ENCODE measurements at regions not wholly inside any gene's neighbourhood (a gene's known extent, or its start where the extent isn't known, plus 50 kb on each side); places are given as distances from the start of the nearest gene placed in this dataset.

DNA sequence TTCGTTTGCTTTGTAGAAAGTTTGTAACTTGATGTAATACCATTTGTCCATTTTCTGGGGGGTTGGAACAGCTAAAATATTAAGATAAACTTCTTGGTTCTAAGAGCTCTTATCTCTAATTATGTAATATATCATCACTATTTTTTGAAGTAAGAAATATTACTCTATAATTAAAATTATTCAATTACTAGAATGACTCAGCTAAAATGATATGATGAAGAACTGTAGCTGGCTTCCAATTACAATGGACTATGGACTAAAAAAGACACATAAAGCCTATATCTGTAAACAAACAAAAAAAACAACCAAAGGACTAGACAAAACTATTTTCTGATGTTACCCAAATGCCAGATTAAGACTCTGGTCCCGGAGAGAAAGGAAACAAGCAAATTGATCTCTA lies 569.4 kb downstream of the PCDH18 start:
- Histone ChIP-seq H2AFZ (ENCODE audit: low read length) (no peak overlapping the region), H3K36me3 (ENCODE audit: insufficient read depth, low read length) (no peaks in the 10 kb centered on the region), H3K9me2 (ENCODE audit: low read depth, low read length) (no peaks in the 10 kb centered on the region), H3K4me2 (ENCODE audit: low read length) (no peak overlapping the region), H3K9me3 (ENCODE audit: low read length) (no peaks in the 10 kb centered on the region), H3K27ac (ENCODE audit: low read depth, low read length, poor library complexity, severe bottlenecking) (no peak overlapping the region), H4K20me1 (ENCODE audit: insufficient read depth, low read length) (no peaks in the 10 kb centered on the region), H3K4me3 (ENCODE audit: low read depth, low read length, poor library complexity, severe bottlenecking) (no peak overlapping the region), H3K27me3 (ENCODE audit: insufficient read depth, low read length) (no peaks in the 10 kb centered on the region), H3K4me1 (ENCODE audit: insufficient read depth, low read length, severe bottlenecking) (no peaks in the 10 kb centered on the region), H3F3A (ENCODE audit: insufficient read depth, low read length) (no peaks in the 10 kb centered on the region), H3K9ac (ENCODE audit: low read length) (no peak overlapping the region), H3K79me2 (ENCODE audit: insufficient read depth, low read length) (no peaks in the 10 kb centered on the region)
- TF ChIP-seq, protein P1, sequence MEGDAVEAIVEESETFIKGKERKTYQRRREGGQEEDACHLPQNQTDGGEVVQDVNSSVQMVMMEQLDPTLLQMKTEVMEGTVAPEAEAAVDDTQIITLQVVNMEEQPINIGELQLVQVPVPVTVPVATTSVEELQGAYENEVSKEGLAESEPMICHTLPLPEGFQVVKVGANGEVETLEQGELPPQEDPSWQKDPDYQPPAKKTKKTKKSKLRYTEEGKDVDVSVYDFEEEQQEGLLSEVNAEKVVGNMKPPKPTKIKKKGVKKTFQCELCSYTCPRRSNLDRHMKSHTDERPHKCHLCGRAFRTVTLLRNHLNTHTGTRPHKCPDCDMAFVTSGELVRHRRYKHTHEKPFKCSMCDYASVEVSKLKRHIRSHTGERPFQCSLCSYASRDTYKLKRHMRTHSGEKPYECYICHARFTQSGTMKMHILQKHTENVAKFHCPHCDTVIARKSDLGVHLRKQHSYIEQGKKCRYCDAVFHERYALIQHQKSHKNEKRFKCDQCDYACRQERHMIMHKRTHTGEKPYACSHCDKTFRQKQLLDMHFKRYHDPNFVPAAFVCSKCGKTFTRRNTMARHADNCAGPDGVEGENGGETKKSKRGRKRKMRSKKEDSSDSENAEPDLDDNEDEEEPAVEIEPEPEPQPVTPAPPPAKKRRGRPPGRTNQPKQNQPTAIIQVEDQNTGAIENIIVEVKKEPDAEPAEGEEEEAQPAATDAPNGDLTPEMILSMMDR (IDR thresholded peaks at IDR 0.05; ENCODE audit: low read length) = no peak
- no peak for TF ChIP-seq EZH2 (IDR thresholded peaks at IDR 0.05; ENCODE audit: borderline replicate concordance, low read length)

- H3K9me3 ChIP-seq (ENCODE audit: low read length) = no peaks in the 10 kb centered on the region
- H3K27ac ChIP-seq (ENCODE audit: low read depth, low read length, poor library complexity, severe bottlenecking) = no peak overlapping the region
- no peaks in the 10 kb centered on the region for H3K4me1 ChIP-seq (ENCODE audit: insufficient read depth, low read length, severe bottlenecking)
- H3K4me2 ChIP-seq (ENCODE audit: low read length) = no peak overlapping the region
- H3K36me3 ChIP-seq (ENCODE audit: insufficient read depth, low read length) = no peaks in the 10 kb centered on the region
- no peak overlapping the region for H2AFZ ChIP-seq (ENCODE audit: low read length)
- no peak overlapping the region for H3K9ac ChIP-seq (ENCODE audit: low read length)
- H3K27me3 ChIP-seq (ENCODE audit: insufficient read depth, low read length) = no peaks in the 10 kb centered on the region
- H4K20me1 ChIP-seq (ENCODE audit: insufficient read depth, low read length) = no peaks in the 10 kb centered on the region
- no peaks in the 10 kb centered on the region for H3F3A ChIP-seq (ENCODE audit: insufficient read depth, low read length)
- H3K9me2 ChIP-seq (ENCODE audit: low read depth, low read length) = no peaks in the 10 kb centered on the region
- TF ChIP-seq EZH2 (IDR thresholded peaks at IDR 0.05; ENCODE audit: borderline replicate concordance, low read length) = no peak
- TF ChIP-seq, protein P1 (IDR thresholded peaks at IDR 0.05; ENCODE audit: low read length) = no peak
- H3K79me2 ChIP-seq (ENCODE audit: insufficient read depth, low read length) = no peaks in the 10 kb centered on the region
- no peak overlapping the region for H3K4me3 ChIP-seq (ENCODE audit: low read depth, low read length, poor library complexity, severe bottlenecking)
Observed at GRCh38 chr4:136946307-136946907, 585.9 kb downstream of the PCDH18 start.

- Histone ChIP-seq H3F3A (ENCODE audit: insufficient read depth, low read length) (no peaks in the 10 kb centered on the region), H3K4me2 (ENCODE audit: low read length) (no peak overlapping the region), H4K20me1 (ENCODE audit: insufficient read depth, low read length) (no peaks in the 10 kb centered on the region), H3K9ac (ENCODE audit: low read length) (no peak overlapping the region), H3K4me3 (ENCODE audit: low read depth, low read length, poor library complexity, severe bottlenecking) (no peak overlapping the region), H3K79me2 (ENCODE audit: insufficient read depth, low read length) (no peaks in the 10 kb centered on the region), H3K9me3 (ENCODE audit: low read length) (no peaks in the 10 kb centered on the region), H3K27me3 (ENCODE audit: insufficient read depth, low read length) (no peaks in the 10 kb centered on the region), H3K9me2 (ENCODE audit: low read depth, low read length) (no peaks in the 10 kb centered on the region), H2AFZ (ENCODE audit: low read length) (no peak overlapping the region), H3K27ac (ENCODE audit: low read depth, low read length, poor library complexity, severe bottlenecking) (no peak overlapping the region), H3K4me1 (ENCODE audit: insufficient read depth, low read length, severe bottlenecking) (no peaks in the 10 kb centered on the region), H3K36me3 (ENCODE audit: insufficient read depth, low read length) (no peaks in the 10 kb centered on the region)
- TF ChIP-seq, protein P1 (IDR thresholded peaks at IDR 0.05; ENCODE audit: low read length) = no peak
- TF ChIP-seq EZH2 (IDR thresholded peaks at IDR 0.05; ENCODE audit: borderline replicate concordance, low read length) = no peak
Observed at GRCh38 chr4:136939781-136940180, 592.5 kb downstream of the PCDH18 start.

Measured in OCI-LY1 (cell line).